ENCODE measurements at regions not wholly inside any gene's neighbourhood (a gene's known extent, or its start where the extent isn't known, plus 50 kb on each side); places are given as distances from the start of the nearest gene placed in this dataset.
"Not testable (repeated sequence)": the region's sequence is repeated elsewhere in the genome, so short reads cannot be mapped to it uniquely, and the experiment has no call there.

- no peak for DNase-seq
Observed at GRCh38 chr7:98728555-98728954, 111.5 kb downstream of the NPTX2 start.

DNA sequence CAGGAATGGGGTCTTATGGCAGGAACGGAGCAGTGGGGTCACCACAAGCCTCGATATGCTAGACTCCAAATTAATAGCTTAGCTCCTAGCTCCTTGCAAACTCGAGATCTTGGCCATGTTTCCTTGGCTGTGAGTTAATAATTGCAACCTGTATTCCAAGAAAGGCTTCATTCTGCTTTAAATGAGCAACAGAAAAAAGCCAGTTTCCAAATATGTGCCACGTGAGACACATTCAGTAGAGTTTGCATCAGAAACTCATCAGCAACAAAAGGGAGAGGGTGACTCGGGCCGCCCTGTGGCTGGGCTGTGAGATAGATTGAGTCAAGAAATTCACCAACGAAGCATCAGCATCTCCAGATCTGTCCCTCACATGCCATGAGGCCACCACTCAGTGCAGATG, 112.0 kb downstream of the NPTX2 start:
- no peak for DNase-seq

- DNase-seq = no peak
Observed at GRCh38 chr7:98730326-98730725, 113.2 kb downstream of the NPTX2 start.

- no peak for DNase-seq
Observed at GRCh38 chr7:98731651-98732050, 114.6 kb downstream of the NPTX2 start.

DNA sequence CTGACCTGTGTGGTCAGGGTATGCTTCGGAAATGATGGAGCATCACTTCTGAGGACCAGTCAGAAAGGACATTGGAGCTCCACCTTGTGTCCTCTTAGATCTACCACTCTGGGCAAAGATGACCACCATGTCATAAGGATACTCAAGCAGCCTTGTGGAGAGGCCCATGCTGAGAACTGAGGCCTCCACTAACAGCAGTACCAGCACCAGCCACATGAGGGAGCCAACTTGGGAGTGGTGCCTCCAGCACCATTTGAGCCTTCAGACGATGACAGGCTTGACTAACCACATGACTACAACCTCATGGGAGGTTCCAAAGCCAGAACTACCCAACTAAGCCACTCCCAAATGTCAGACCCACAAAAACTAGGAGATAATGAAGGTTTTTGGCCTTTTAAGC, 116.0 kb downstream of the NPTX2 start:
- DNase-seq = no peak

GRCh38 chr7:98735801-98736200, 118.7 kb downstream of the NPTX2 start:
- DNase-seq = no peak

- DNase-seq = not testable (repeated sequence)
Observed at GRCh38 chr7:98736461-98736860, 119.4 kb downstream of the NPTX2 start.

DNA sequence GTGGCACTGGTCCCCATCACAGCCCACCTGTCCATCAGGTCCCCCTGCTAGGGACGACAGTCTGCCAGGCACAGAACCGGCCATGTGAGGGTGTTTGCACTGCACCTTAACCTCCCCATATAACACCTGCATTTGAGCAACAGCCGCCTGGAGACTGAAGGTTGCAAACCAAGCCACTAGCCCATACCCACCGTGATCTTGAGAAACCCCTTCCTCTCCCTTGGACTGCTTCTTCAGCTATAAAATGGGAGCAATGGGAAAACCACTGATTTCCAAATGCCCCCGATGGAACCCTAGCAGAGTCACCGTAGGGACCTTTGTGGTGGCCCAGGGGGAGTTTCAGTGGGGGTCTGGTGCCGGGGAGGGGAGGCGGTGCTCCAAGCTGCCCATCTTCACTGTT, 120.1 kb downstream of the NPTX2 start:
- no peak for DNase-seq

DNA sequence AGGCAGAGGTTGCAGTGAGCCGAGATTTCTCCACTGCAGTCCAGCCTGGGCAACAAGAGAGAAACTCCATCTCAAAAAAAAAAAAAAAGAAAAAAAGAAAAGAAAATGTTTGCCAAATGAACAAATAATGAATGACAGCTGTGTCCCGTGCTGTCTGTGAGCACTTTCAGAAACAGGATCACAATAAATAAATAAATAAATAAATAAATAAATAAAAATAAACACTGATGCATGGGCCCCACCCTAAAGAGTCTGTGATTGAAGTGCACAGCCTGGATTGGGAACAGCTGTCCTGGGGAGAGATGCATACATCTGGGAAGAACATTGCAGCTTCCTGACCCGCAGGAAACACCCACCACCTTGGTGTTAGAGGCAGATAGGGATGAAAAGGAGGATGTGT, 123.6 kb downstream of the NPTX2 start:
- DNase-seq = no peak

GRCh38 chr7:98745722-98746318, 124.0 kb downstream of the TMEM130 start:
- peak; percentile 70 for DNase-seq

GRCh38 chr7:98748090-98748489, 121.7 kb downstream of the TMEM130 start:
- DNase-seq = no peak

DNA sequence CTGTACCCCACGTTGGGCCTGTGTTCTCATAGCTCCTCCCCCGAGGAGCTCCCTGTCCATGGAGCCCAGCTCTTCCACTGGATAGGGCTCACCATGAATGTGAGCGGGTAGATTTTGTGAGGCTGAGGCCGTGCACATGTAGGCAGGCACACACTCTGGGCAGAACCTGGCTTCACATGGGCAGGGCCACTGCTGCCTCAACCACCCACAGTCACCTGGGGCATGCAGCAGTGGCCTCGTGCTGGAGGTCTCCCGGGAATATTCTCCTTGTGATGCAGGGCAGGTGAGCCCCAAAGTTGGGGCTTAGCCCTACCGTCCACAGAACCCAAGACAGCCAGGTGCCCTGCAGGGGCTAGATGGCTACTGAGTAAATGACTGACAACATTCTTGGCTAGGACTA, 116.6 kb downstream of the TMEM130 start:
- DNase-seq = no peak

DNA sequence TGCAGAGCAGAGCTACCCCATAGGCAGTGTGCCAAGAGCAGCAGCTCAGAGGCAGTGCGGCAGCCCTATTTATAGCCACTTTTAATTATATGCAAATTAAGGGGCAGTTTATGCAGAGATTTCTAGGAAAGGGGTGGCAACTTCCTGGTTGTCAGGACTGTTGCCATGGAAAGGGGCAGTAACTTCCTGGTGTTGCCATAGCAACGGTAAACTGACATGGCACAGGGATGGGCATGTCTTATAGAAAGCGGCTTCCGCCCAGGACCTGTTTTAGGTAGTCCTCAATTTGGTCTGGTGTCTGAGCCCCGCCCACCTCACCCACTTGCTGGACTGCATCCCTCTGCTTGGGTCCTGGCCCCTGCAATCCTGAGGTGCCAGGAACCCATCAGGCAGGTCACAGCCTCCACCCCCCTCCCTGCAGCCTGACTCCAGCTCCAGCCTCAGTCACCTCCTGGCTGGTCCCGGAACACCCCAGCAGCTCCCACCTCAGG, 115.8 kb downstream of the TMEM130 start:
- DNase-seq = peak; percentile 36

DNA sequence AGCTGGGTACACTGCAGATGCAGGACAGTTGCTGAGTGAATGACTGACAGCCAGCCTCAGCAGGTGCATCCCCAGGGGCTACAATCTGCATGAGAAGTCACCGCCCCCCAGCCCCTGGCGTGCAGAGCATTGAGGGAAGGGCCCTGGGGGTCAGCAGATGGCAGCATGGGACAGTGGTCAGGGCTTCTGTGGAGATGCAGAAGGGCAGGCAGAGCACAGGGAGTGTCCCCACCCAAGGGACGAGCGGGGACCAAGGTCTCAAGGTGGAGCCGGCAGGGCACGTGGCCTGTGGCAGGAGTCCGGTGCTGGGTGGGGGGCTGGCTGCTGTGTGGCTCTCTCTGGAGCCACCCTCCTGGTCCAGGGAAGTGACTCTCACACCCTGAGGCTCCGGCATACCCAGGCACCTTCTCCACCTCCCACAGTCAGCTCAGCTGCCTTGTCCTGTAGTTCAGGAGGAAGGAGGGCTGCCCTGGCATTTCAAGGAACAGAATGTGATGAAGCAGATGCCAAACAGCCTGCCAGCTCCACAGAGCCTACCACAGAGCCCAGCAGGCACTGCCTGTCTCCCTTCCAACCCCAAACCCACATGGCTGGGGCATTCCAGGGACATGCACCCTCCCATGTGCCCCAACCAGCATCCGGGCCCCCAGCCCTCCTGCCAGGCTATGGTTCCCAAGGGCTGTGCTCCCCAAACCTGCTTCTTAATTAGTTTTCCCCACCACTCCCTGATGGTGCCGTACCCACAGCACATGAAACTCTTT, 114.5 kb downstream of the TMEM130 start:
- DNase-seq = no peak

- no peak for DNase-seq
Observed at GRCh38 chr7:98758157-98758556, 111.7 kb downstream of the TMEM130 start.

DNA sequence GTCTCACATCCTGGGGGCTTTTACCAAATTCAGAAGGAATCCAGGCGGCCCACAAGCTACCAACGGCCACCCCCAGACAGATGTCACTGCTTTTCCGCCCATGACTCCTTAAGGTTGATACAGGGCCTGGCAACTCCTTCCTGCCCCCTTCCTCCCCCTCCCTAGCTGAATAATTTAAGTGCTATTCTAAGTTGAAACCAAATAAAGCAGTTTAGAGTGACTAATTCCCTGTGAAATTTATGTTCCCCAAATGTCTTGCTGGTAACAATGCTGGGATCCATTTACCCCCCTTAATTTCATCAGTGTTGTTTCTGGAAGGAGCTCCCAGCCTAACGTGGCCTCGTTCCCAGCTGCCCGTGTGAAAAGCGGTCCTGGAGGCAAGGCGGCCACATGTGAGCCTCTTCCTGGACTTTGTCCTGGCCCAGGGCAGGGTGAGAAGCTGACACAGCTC, 109.6 kb downstream of the TMEM130 start:
- no peak for DNase-seq

DNA sequence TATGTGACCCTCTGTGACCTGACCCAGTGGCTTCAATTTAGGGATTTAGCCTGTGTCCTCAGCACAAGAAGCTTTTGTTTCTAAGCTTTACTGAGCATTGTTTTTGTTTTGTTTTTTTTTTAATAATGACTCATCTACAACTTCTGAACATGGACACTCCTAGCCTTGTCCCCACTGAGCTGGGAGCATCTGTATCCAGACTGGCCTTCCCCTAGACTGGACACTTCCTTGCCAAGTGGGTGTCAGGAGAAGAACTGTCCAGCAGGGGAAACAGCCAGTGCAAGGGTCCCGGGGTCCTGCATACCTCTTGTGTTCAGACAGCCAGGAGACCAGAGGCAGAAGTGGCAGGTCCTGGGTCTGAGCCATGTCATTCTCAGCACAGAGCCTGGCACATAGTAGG, 108.6 kb downstream of the TMEM130 start:
- no peak for DNase-seq

DNA sequence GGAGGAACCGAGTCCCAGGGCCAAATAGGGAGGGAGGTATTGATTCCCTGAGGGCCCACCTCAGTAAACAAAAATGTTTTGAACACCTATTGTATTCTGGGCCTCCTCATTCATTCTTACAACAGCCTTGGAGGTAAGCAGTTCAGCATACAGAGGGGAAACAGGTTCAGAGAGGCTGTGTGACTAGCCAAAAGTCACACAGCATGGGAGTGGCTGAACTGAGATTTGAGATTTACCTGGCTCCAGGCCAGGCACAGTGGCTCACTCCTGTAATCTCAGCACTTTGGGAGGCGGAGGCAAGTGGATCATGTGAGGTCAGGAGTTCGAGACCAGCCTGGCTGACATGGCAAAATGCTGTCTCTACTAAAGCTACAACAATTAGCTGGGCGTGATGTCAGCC, 107.2 kb downstream of the TMEM130 start:
- no peak for DNase-seq

DNA sequence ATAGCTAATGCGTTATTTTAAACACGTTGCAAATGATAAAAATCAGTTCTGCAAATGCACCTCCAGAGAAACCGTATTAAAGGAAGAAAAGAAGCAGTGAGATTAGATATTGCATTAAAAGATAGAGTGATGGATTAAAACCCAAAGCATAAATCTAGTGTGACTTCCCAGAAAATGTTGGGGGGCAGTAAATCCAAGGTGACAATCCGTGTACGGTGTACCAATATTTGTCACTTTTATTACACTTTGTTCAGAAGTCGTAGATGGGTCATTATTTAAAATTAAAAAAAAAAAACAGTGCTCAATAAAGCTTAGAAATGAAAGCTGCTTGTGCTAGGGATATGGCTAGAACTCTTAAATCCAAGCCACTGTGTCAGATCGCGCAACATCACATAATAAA, 106.4 kb downstream of the TMEM130 start:
- no peak for DNase-seq

GRCh38 chr7:98764946-98765345, 104.9 kb downstream of the TMEM130 start:
- DNase-seq = no peak

DNA sequence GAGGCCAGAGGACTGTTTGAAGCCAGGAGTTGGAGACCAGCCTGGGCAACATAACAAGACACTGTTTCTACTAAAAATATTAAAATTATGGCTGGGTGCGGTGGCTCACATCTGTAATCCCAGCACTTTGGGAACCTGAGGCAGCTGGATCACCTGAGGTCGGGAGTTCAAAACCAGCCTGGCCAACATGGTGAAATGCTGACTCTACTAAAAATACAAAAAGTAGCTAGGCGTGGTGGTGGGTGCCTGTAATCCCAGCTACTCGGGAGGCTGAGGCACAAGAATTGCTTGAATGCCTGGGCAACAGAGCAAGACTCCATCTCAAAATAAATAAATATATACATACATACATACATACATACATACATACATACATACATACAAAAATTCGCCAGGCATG, 99.7 kb downstream of the TMEM130 start:
- DNase-seq = not testable (repeated sequence)

- DNase-seq = peak; percentile 89
Observed at GRCh38 chr7:98771519-98771918, 98.3 kb downstream of the TMEM130 start.

GRCh38 chr7:98771941-98772603, 97.7 kb downstream of the TMEM130 start:
- peak; percentile 38 for DNase-seq

Measured in tongue (tissue), 1 donor.